Upper lobe of left lung (tissue), 6 donors: ENCODE measurements at regions not wholly inside any gene's neighbourhood (a gene's known extent, or its start where the extent isn't known, plus 50 kb on each side); places are given as distances from the start of the nearest gene placed in this dataset.

Source experiments
- ATAC-seq, 2 donors: fragments of 200-7000 bp; cut with Tn5 transposase; one replicate each; pipeline ENCODE4 v1.9.1; 2022; ENCODE audit warnings: mild to moderate bottlenecking in 2 of 2, moderate library complexity in 2 of 2; ENCODE audit not compliant: low FRiP score in 2 of 2
- DNase-seq, 2 donors: peaks; one replicate each; pipeline ENCODE4 v3.0.0-alpha.2; 2019 to 2020
- H3K27ac ChIP-seq, 4 donors: fragments of 200-600 bp; sonication (generic); one replicate each; pipeline ENCODE4 v1.5.1; 2016 to 2019
- H3K27me3 ChIP-seq, 4 donors: fragments of 200-600 bp; sonication (generic); one replicate each; pipeline ENCODE4 v1.5.1; 2017 to 2019
- H3K36me3 ChIP-seq, 4 donors: fragments of 200-600 bp; sonication (generic); one replicate each; pipeline ENCODE4 v1.5.1; 2016 to 2019
- H3K4me1 ChIP-seq, 4 donors: fragments of 200-600 bp; sonication (generic); one replicate each; pipeline ENCODE4 v1.5.1; 2018 to 2019
- H3K4me3 ChIP-seq, 4 donors: fragments of 200-600 bp; sonication (generic); one replicate each; pipeline ENCODE4 v1.5.1; 2017 to 2019; ENCODE audit warnings: mild to moderate bottlenecking in 2 of 4, moderate library complexity in 1 of 4
- H3K9me3 ChIP-seq, 4 donors: fragments of 200-600 bp; sonication (generic); one replicate each; pipeline ENCODE4 v1.5.1; 2018 to 2019
- EP300 ChIP-seq, 4 donors: sonication (generic); formaldehyde crosslinking; IDR thresholded peaks; one replicate each; pipeline ENCODE4 v1.5.1; 2017; ENCODE audit warnings: antibody characterized with exemption in 4 of 4, control low read depth in 2 of 4
- POLR2A ChIP-seq, 4 donors: fragments of 450-650 bp; IDR thresholded peaks; one replicate each; pipeline ENCODE4 v1.5.1; 2016 to 2017; ENCODE audit warnings: antibody characterized with exemption in 4 of 4, mild to moderate bottlenecking in 2 of 4
- POLR2AphosphoS5 ChIP-seq, 2 donors: sonication (generic); formaldehyde crosslinking; IDR thresholded peaks; one replicate each; pipeline ENCODE4 v1.5.1; 2017; ENCODE audit warnings: antibody characterized with exemption in 2 of 2
- WGBS, 2 donors: methylation state at CpG; one replicate each; pipeline ENCODE4 v1.1.5; 2017 to 2018; 5-methylcytosine and 5-hydroxymethylcytosine counted together
- TF ChIP-seq, protein P1 (sequence below), 6 experiments: fragments of 450-650 bp in 4 of 6; fragments of 200-600 bp in 2 of 6; sonication (generic) in 2 of 6; IDR thresholded peaks; one replicate each; pipeline ENCODE4 v1.5.1; 2016 to 2019; ENCODE audit warnings: antibody characterized with exemption in 6 of 6
- donor health status: DM: no; HTN: no; CAD: no; lungs with moderate emphysema.
- donor health status: DM: no; HTN: yes; CAD: no; lungs with severe emphysema.

DNA sequence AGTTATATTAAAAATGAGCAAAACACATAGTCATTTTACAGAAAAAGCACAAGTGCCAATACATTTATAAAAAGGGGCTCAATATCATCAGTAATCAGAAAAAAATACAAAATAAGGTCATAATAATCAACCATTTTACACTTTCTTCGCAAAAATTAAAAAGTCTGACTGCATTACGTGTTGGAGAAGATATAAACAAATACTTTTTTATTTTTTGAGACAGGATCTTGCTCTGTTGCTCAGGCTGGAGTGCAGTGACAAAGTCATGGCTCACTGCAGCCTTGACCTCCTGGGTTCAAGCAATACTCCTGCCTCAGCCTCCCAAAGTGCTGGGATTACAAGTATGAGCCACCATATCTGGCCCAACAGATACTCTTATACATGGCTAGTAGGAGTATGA, 181.5 kb upstream of the DIO3 start:
- H3K9me3 ChIP-seq, result peaks cover 0 to 16% (median 2%) of the 10 kb centered on the region in 4 donors
- no peaks in the 10 kb centered on the region for H3K4me1 ChIP-seq
- no peak overlapping the region for H3K4me3 ChIP-seq
- H3K27ac ChIP-seq, result no peak overlapping the region
- DNase-seq (no peak), ATAC-seq (no peak)
- H3K36me3 ChIP-seq, result no peaks in the 10 kb centered on the region
- TF ChIP-seq, protein P1, sequence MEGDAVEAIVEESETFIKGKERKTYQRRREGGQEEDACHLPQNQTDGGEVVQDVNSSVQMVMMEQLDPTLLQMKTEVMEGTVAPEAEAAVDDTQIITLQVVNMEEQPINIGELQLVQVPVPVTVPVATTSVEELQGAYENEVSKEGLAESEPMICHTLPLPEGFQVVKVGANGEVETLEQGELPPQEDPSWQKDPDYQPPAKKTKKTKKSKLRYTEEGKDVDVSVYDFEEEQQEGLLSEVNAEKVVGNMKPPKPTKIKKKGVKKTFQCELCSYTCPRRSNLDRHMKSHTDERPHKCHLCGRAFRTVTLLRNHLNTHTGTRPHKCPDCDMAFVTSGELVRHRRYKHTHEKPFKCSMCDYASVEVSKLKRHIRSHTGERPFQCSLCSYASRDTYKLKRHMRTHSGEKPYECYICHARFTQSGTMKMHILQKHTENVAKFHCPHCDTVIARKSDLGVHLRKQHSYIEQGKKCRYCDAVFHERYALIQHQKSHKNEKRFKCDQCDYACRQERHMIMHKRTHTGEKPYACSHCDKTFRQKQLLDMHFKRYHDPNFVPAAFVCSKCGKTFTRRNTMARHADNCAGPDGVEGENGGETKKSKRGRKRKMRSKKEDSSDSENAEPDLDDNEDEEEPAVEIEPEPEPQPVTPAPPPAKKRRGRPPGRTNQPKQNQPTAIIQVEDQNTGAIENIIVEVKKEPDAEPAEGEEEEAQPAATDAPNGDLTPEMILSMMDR (IDR thresholded peaks at IDR 0.05), result no peak
- TF ChIP-seq POLR2AphosphoS5 (IDR thresholded peaks at IDR 0.05) (no peak), EP300 (IDR thresholded peaks at IDR 0.05) (no peak)
- no peaks in the 10 kb centered on the region for H3K27me3 ChIP-seq
- 38 to 77% methylated on average over 2 of the region's 2 CpGs for WGBS, 2 donors

DNA sequence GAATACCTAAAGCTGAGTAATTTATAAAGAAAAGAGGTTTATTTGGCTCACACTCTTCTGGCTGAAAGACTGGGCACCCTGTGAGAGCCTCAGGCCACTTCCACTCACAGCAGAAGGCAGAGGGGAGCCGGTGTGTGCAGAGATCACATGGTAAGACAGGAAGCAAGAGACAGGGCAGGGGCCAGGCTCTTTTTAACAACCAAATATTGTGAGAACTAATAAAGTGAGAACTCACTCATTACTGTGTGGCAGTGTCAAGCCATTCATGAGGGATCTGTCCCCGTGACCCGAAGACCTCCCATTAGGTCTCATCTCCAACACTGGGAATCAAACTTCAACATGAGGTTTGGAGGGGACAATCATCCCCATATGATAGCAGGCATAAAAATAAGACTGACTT, 180.8 kb upstream of the DIO3 start:
- TF ChIP-seq, protein P1 (IDR thresholded peaks at IDR 0.05), result no peak
- no peak for DNase-seq
- Histone ChIP-seq H3K4me3 (no peak overlapping the region), H3K36me3 (no peaks in the 10 kb centered on the region), H3K27me3 (no peaks in the 10 kb centered on the region), H3K9me3 (peaks cover 0 to 16% (median 2%) of the 10 kb centered on the region in 4 donors), H3K27ac (no peak overlapping the region), H3K4me1 (no peaks in the 10 kb centered on the region)
- no peak for ATAC-seq
- WGBS, 2 donors, result 77 to 84% methylated on average over 3 of the region's 3 CpGs

DNA sequence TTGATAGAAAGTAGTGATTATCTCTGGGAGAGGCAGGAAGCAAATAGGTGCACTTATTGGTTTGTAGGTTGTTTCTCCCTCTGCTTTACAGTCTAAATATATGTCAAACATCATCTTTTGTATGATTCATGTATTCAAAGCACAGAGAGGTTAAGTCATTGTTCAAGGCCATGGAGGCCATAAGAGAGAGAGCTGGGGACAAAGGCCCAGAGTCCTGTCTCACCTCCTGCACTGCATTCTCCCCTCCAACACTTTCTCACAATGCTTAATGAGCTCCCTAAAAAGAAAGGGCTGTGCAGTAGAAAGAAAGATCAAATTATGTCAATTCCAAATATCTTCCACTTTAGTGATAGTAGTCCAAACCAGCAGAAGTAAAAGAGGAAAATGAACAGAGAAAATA, 180.4 kb upstream of the DIO3 start:
- DNase-seq (no peak), ATAC-seq (no peak)
- peaks cover 0 to 16% (median 2%) of the 10 kb centered on the region in 4 donors for H3K9me3 ChIP-seq
- no peak overlapping the region for H3K27ac ChIP-seq
- no peaks in the 10 kb centered on the region for H3K36me3 ChIP-seq
- TF ChIP-seq, protein P1 (IDR thresholded peaks at IDR 0.05), result no peak
- no peaks in the 10 kb centered on the region for H3K4me1 ChIP-seq
- H3K4me3 ChIP-seq, result no peak overlapping the region
- H3K27me3 ChIP-seq, result no peaks in the 10 kb centered on the region

DNA sequence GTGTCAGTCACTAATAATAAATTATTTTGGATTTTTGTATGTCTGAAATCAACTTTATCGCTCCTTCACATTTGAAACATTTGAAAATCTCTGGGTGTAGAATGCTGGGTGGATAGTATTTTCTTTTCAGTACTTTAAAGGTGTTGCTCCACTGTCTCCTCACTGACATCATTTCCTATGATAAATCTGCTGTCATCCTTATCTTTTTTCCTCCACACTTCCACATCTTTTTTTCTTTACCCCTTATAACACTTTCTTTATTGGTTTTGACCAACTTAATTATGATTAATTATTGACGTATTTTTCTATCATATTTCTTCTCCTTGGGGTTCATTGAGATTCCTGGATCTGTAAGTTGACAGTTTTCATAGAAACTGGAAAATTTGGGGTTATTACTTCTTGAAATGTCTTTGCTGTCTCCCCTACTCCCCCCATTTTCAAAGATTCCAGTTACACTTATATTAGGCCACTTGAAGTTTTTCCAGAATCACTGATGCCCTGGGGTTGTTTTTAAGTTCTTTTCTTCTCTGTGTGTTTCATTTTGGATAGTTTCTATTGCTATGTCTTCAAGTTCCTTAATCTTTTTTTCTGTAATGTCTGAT, 177.5 kb upstream of the DIO3 start:
- H3K36me3 ChIP-seq, result no peaks in the 10 kb centered on the region
- DNase-seq (no peak), ATAC-seq (no peak)
- peaks cover 0 to 16% (median 2%) of the 10 kb centered on the region in 4 donors for H3K9me3 ChIP-seq
- H3K27ac ChIP-seq, result no peak overlapping the region
- no peak for TF ChIP-seq POLR2A (IDR thresholded peaks at IDR 0.05)
- no peak for TF ChIP-seq POLR2AphosphoS5 (IDR thresholded peaks at IDR 0.05)
- TF ChIP-seq, protein P1 (IDR thresholded peaks at IDR 0.05), result no peak
- no peak for TF ChIP-seq EP300 (IDR thresholded peaks at IDR 0.05)
- H3K27me3 ChIP-seq, result no peaks in the 10 kb centered on the region
- 87 to 93% methylated on average over 2 of the region's 2 CpGs for WGBS, 2 donors
- H3K4me1 ChIP-seq, result no peaks in the 10 kb centered on the region
- no peak overlapping the region for H3K4me3 ChIP-seq

DNA sequence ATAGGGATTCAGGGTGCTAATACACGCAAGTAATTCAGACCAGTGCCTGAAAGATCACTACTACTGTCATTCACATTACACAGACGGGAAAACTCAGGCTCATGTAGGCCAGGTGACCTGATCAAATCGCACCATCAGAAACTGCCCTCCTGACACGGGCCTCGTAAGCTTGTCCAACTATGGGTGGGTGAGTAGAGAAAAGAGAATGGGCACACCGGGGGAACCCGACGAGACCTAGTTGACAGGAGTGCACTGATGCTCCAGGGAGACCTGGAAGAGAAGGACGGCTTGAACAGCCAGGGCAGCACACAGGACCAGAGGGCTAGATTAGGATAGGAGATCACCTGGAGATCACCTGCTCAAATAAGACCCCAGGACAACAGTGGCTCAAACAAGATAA, 166.9 kb upstream of the DIO3 start:
- ATAC-seq (no peak), DNase-seq (no peak)
- WGBS, 2 donors, result 91 to 93% methylated on average over 9 of the region's 9 CpGs
- no peak overlapping the region for H3K4me3 ChIP-seq
- no peaks in the 10 kb centered on the region for H3K36me3 ChIP-seq
- no peak overlapping the region for H3K27ac ChIP-seq
- H3K4me1 ChIP-seq, result no peaks in the 10 kb centered on the region
- no peaks in the 10 kb centered on the region for H3K9me3 ChIP-seq
- TF ChIP-seq EP300 (IDR thresholded peaks at IDR 0.05), result no peak
- TF ChIP-seq POLR2AphosphoS5 (IDR thresholded peaks at IDR 0.05), result no peak
- TF ChIP-seq, protein P1 (IDR thresholded peaks at IDR 0.05), result no peak
- no peak for TF ChIP-seq POLR2A (IDR thresholded peaks at IDR 0.05)
- no peaks in the 10 kb centered on the region for H3K27me3 ChIP-seq
